Loucy (cell line): ENCODE measurements at regions not wholly inside any gene's neighbourhood (a gene's known extent, or its start where the extent isn't known, plus 50 kb on each side); places are given as distances from the start of the nearest gene placed in this dataset.

ENCODE experiments used
- H2AFZ ChIP-seq: fragments of 200-600 bp; sonication (generic); 2 replicates; pipeline ENCODE4 v1.6.0; 2016; ENCODE audit warnings: antibody characterized with exemption, mild to moderate bottlenecking, low read length, moderate library complexity
- H3F3A ChIP-seq: fragments of 200-600 bp; 2 replicates; pipeline ENCODE4 v1.6.0; 2016; ENCODE audit warnings: antibody characterized with exemption, low read depth, mild to moderate bottlenecking
- H3K27me3 ChIP-seq: fragments of 200-600 bp; sonication (generic); 2 replicates; pipeline ENCODE4 v1.6.1; 2014; ENCODE audit warnings: low read length, mild to moderate bottlenecking; ENCODE audit not compliant: insufficient read depth, poor library complexity, severe bottlenecking
- H3K36me3 ChIP-seq: fragments of 200-600 bp; sonication (generic); 2 replicates; pipeline ENCODE4 v1.6.1; 2016; ENCODE audit warnings: low read length; ENCODE audit not compliant: insufficient read depth
- H3K4me1 ChIP-seq: fragments of 200-600 bp; sonication (generic); 2 replicates; pipeline ENCODE4 v1.5.1; 2014; ENCODE audit warnings: low read length, mild to moderate bottlenecking; ENCODE audit not compliant: insufficient read depth, poor library complexity, severe bottlenecking
- H3K4me2 ChIP-seq: fragments of 200-600 bp; sonication (generic); 2 replicates; pipeline ENCODE4 v1.6.0; 2014; ENCODE audit warnings: antibody characterized with exemption, low read length, low read depth, mild to moderate bottlenecking; ENCODE audit not compliant: poor library complexity, severe bottlenecking
- H3K4me3 ChIP-seq: fragments of 200-600 bp; sonication (generic); 2 replicates; pipeline ENCODE4 v1.5.1; 2014; ENCODE audit warnings: low read length, mild to moderate bottlenecking, mixed read lengths; ENCODE audit not compliant: poor library complexity, severe bottlenecking
- H3K79me2 ChIP-seq: fragments of 200-600 bp; sonication (generic); 2 replicates; pipeline ENCODE4 v1.6.1; 2014; ENCODE audit warnings: low read length; ENCODE audit not compliant: insufficient read depth
- H3K9ac ChIP-seq: fragments of 200-600 bp; sonication (generic); 2 replicates; pipeline ENCODE4 v1.6.0; 2014; ENCODE audit warnings: mild to moderate bottlenecking, low read depth, low read length, moderate library complexity; ENCODE audit not compliant: poor library complexity, severe bottlenecking
- H3K9me2 ChIP-seq: fragments of 200-600 bp; sonication (generic); replicated peaks from 2 replicates; pipeline ENCODE4 v1.6.1; 2016; ENCODE audit warnings: low read depth, low read length, mixed read lengths
- H3K9me3 ChIP-seq: fragments of 200-600 bp; sonication (generic); 2 replicates; pipeline ENCODE4 v1.6.1; 2014; ENCODE audit warnings: mild to moderate bottlenecking, antibody characterized with exemption, low read length, low read depth; ENCODE audit not compliant: insufficient read depth
- H4K20me1 ChIP-seq: fragments of 200-600 bp; sonication (generic); 2 replicates; pipeline ENCODE4 v1.6.0; 2014; ENCODE audit warnings: antibody characterized with exemption, low read length, mild to moderate bottlenecking; ENCODE audit not compliant: insufficient read depth, poor library complexity, severe bottlenecking
- EZH2phosphoT487 ChIP-seq: fragments of 200-600 bp; IDR thresholded peaks from 2 replicates; pipeline ENCODE4 v1.6.1; 2018; ENCODE audit warnings: antibody characterized with exemption, mild to moderate bottlenecking, moderate library complexity, borderline replicate concordance
- TF ChIP-seq, protein P1 (sequence below): fragments of 200-600 bp; sonication (generic); conservative IDR thresholded peaks from 2 replicates; pipeline ENCODE4 v1.5.1; 2014; ENCODE audit warnings: mild to moderate bottlenecking, antibody characterized with exemption, low read length

DNA sequence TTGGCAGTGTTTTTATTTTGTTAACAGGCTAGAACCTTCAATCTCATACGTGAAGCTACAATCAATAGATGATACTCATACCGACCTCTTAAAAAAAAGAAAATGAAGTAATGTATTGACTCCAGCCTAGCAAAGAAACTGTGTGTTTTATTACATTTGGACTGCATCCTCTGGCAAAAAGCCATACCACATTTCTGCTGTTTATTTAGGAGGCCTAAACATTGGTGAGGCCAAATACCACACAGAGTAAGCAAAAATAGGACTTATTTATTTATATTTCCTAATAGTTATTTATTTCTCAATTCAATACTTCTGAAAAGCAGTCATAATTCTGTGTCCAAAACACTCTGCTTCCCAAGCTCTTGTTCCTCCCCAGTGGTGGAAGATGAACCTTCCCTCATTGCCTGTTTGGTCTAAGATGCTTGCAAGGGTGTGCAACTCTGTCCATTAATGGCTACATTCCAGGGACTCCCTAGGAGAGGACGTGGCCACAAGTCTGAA lies 398.8 kb upstream of the KLF6 start:
- Histone ChIP-seq H3K9me2 (no peaks in the 10 kb centered on the region), H3K79me2 (no peaks in the 10 kb centered on the region), H3K9ac (no peak overlapping the region), H3K4me1 (no peaks in the 10 kb centered on the region), H3F3A (no peaks in the 10 kb centered on the region), H3K4me3 (no peak overlapping the region), H3K27me3 (no peaks in the 10 kb centered on the region), H3K36me3 (no peaks in the 10 kb centered on the region), H3K4me2 (no peak overlapping the region), H3K9me3 (no peaks in the 10 kb centered on the region), H4K20me1 (no peaks in the 10 kb centered on the region), H2AFZ (no peak overlapping the region)
- TF ChIP-seq, protein P1, sequence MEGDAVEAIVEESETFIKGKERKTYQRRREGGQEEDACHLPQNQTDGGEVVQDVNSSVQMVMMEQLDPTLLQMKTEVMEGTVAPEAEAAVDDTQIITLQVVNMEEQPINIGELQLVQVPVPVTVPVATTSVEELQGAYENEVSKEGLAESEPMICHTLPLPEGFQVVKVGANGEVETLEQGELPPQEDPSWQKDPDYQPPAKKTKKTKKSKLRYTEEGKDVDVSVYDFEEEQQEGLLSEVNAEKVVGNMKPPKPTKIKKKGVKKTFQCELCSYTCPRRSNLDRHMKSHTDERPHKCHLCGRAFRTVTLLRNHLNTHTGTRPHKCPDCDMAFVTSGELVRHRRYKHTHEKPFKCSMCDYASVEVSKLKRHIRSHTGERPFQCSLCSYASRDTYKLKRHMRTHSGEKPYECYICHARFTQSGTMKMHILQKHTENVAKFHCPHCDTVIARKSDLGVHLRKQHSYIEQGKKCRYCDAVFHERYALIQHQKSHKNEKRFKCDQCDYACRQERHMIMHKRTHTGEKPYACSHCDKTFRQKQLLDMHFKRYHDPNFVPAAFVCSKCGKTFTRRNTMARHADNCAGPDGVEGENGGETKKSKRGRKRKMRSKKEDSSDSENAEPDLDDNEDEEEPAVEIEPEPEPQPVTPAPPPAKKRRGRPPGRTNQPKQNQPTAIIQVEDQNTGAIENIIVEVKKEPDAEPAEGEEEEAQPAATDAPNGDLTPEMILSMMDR: no peak
- TF ChIP-seq EZH2phosphoT487: no peak

GRCh38 chr10:4181621-4182049 lies 396.6 kb upstream of the KLF6 start:
- Histone ChIP-seq H3K4me2 (no peak overlapping the region), H3K9me3 (no peaks in the 10 kb centered on the region), H3K27me3 (no peaks in the 10 kb centered on the region), H3F3A (no peaks in the 10 kb centered on the region), H3K36me3 (no peaks in the 10 kb centered on the region), H3K4me3 (no peak overlapping the region), H2AFZ (no peak overlapping the region), H4K20me1 (no peaks in the 10 kb centered on the region), H3K9me2 (no peaks in the 10 kb centered on the region), H3K9ac (no peak overlapping the region), H3K4me1 (no peaks in the 10 kb centered on the region), H3K79me2 (no peaks in the 10 kb centered on the region)
- TF ChIP-seq, protein P1: no peak
- TF ChIP-seq EZH2phosphoT487: no peak

DNA sequence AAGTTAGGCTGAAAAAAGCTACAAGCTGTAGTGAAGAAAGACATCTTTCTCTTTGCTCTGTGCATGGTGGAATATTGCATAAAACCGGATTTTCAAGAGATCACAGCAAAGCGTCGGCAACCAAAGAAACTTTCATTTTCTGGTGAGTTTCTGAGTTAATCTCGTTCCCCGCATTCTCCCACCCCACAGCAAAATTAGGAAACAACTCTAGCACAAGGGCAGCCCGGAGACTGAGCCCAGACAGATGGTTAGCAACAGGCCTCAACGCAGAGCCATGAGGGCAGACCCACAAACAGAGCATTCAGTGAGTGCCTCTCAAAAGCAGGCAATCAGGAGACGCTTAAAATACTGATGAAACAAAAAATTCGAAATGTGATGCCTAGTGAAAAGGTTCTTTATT lies 396.1 kb upstream of the KLF6 start:
- no peaks in the 10 kb centered on the region for H3K4me1 ChIP-seq
- no peak overlapping the region for H3K9ac ChIP-seq
- H3K9me2 ChIP-seq: no peaks in the 10 kb centered on the region
- no peaks in the 10 kb centered on the region for H3F3A ChIP-seq
- TF ChIP-seq, protein P1: no peak
- no peak for TF ChIP-seq EZH2phosphoT487
- H4K20me1 ChIP-seq: no peaks in the 10 kb centered on the region
- H3K27me3 ChIP-seq: no peaks in the 10 kb centered on the region
- H3K9me3 ChIP-seq: no peaks in the 10 kb centered on the region
- H3K36me3 ChIP-seq: no peaks in the 10 kb centered on the region
- H3K79me2 ChIP-seq: no peaks in the 10 kb centered on the region
- no peak overlapping the region for H2AFZ ChIP-seq
- no peak overlapping the region for H3K4me2 ChIP-seq
- no peak overlapping the region for H3K4me3 ChIP-seq
